Muscle of back (tissue), 3 donors: ENCODE measurements at regions not wholly inside any gene's neighbourhood (a gene's known extent, or its start where the extent isn't known, plus 50 kb on each side); places are given as distances from the start of the nearest gene placed in this dataset.

Experiments used
- DNase-seq, 3 donors: peaks; one replicate each; pipeline versions ENCODE4 v3.0.0 to v3.0.0-alpha.2; 2013

DNA sequence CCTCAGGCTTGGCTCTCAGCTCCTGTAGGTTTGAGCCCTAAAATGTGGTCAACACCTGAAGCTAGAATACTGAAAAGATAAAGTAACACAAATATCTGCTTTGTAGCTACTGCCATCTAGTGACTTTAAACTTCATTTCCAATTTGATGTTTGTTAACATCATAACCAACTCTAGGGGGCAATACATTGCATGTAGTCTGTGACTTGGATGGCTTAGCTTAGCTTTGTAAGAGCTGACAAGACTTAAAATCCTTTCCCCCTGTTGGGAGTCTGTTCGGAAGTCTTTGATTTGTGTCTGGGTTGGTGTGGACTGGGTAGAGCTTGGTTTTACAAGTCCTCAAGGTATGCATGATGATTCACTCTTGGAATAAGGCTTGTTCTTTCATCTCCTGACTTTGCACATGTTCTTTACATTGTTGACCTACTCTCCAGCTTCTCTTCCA is 51.7 kb downstream of the SCN11A start:
- DNase-seq: peak; percentile 6 to 43 (median 41)

DNA sequence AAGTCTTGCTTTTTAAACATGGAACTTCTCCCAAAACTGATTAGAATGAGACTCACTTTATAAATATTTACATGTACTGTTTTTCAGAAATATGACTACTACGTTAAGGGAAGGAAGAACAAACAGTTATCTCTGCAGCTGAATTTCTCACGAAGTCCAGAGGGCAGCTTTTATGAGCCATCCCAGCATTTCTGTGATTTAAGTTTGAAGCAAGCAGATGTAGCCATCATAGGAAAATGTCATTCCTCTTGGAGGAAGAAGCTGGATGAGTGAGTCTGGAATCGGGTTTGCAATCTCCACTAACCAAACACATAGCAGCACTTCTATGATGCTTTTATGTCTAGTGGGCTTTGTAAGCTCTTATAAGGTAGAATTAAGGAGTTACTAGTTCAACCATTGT is 53.7 kb downstream of the SCN11A start:
- DNase-seq: no peak

DNA sequence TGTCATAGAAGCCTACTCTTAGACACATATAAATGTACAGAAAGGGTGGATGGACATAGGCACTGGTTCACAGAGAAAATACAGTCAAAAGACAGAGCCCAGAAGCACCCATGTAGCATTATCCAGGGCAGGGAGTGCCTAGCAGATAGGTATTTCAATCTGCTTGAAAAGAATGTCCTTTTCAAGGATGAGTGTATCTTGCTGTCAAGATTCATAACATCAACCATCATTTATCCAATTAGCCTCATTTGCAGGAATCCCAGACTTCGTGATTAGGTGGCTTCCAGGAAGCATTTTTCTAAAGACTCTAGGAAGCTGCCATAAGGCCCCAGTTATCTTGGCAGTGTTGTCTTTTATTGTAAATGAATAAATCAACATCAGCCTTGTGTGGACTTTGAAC is 55.6 kb downstream of the SCN11A start:
- DNase-seq: no peak

DNA sequence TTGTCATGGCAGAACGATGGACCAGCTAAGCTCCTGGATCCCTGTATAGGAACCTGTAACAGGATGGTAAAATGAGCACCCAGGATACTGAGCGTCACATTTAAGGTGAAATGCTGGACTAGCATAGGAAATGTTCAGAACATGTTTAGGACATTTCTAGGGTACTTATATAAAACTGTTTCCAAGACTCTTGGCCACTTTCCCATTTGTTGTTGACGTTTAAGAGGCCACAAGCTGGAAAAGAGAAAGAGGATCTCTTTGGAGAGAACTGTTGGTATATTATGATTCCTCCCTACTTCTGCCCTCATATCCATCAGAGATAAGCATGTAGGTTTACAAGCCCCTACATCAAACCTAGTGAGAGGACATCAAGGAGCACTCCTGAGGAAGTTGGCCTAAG is 57.5 kb downstream of the SCN11A start:
- no peak for DNase-seq

DNA sequence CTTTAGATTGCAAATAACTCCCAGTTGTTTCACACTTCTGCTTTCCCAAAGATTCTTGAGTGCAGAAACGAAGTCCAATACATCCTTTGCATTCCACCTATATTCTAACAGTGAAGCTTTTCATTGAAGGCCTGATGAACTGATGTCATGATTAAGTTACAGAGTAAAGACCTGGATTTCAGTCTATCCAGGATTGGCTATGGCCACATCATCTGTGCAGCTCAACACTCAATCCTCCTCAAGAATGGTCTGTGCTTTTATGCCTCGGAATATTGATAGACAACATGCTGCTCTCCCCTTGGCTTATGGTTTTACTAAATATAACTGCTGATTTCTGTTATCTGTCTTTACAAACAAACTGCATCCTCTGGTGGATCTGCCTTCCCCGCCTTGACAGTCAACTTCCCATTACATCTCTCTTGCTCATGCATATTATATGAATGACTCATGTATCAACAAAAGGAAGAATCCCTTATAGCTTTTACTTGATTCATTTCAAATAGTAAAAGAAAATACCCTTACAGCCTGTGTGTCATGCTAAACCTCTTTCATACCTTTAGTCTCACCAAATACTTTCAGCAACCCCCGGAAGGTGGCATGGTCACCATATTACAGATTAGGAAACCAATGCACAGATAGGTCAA is 59.5 kb downstream of the SCN11A start:
- peak in 1 of 3 donors; percentile 63 for DNase-seq

DNA sequence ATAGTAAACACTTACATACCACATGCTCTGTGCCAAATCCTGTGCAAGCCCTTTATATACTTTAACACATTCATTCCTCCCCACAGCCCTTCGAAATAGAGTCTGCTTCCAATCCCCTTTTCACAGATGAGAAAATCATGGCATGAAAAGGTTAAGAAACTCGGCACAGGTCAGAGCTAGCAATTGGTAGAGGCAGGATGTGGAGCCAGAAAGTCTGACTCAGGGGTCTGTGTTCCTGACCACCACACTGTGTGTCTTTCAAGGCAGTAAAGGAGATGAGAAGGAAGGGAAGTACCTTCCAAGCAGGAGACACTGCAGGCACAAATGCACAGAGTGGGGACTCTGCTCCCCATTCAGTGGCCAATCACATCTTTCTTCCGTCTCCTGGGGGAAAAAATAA is 61.1 kb downstream of the SCN11A start:
- DNase-seq: no peak

DNA sequence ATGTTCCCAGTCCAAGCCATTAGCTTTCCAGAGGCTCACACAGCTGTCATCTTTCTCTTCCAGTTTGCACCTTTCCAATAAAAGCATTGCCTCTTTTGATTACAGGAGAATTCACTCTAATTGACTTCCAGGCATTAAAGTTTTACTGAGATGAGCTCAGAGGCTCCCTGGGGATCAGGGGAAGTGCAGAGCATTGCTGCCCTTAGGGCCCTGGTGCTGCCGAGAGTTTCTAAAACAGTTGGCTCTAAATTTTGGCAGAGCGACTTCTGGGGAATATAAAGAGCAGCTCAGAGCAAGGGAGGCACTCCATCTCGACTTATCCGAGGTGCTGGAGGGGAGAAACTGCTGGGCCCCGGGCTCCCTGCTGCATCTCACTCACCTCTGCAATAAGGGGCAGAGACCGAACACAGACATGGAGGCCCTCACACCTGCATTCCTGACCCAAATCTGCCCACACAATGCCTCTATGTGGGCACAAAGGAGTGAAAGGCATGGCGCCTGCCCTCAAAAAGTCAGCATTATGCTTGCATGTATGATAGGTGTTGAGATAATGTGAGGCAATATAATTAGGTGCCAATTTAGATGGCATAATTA is 61.7 kb downstream of the SCN11A start:
- DNase-seq: no peak

DNA sequence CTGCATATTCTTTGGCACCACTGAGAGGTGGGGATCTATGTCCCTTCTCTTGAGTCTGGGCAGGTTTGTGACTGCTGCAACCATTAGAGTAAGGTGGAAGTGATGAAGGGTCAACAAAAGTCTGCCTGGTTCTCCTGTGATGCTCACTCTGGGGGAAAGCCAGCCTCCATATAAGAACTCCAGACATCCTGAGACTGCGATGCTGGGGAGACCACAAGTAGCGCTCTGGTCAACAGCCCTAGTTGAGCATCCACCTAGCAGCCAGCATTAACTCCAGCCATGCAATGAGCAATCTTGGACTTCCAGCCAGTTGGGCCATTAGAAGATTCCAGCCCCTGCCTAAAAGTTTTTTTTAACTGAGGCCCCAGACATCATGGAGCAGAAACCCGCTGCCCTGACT is 62.8 kb downstream of the SCN11A start:
- DNase-seq: no peak

DNA sequence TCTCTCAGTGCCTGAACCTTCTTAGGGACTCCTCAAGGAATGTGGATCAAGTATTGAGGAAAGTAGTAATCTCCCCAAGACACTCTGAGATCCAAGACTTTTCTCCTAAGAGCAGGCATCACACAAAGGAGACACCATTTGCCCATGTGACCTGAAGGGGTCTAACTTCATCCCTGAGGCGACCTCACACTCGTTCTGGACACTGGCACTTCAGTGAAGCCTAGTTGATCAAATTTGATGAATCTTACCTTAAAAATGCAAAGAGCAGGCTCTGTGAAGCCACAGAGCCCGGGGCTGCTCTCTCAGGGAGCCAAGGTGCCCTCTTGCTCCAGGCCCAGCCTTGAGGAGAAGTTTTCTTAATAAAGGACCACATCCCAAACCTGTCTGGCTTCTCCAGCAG is 64.3 kb downstream of the SCN11A start:
- DNase-seq: no peak

DNA sequence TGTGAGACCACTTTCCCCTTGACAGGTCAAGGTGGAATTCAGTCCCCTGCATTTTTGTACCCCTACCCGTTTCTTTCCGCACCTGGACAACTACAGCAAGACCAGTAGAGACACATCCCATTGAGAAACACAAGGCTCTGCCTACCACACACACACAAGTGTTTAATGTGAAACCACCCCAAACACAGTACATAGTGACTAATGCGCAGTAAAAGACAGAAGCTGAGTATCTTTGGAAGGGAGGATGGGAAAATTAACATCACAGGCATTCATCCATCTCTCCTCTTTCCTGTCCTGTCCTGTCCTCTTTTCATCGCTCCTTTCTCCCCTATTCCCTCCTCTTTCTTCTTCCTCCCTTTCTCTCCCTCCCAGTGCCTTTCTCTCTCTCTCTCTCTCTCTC is 64.8 kb downstream of the SCN11A start:
- no peak for DNase-seq

DNA sequence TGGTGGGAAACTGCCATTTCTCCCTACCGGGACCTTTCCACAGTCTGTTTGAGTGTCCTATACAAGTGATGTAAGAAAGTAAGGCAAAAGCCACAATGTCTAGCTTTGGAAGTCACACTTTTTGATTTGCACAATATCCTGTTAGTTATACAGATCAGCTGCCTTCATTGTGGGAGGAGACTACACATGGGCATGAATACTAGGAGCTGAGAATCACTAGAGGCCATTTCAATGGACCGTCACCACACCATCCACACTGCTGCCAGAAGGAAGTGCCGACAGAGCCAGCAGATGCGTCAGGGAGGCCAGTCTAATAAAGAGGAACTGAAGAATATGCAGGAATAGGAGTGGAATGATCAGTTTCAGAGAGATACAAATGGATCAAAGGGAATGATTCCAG is 65.8 kb downstream of the SCN11A start:
- DNase-seq: no peak

DNA sequence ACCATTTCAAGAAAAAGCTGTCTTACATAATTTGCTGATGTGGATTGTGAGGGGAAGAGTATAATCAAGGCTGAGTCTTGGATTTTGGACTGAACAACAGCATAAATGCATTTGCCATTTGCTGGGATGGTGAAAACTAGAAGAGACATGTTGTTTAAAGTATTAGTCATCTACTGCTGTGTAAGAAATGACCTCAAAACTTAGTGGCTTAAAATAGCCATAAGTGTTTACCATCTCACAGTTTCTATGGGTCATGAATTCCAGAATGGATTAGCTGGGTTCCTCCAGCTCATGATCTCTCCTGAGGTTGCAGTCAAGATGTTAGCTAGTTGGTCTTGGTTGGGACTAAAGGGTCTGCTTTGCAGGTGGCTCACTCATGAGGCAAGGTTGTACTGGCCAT is 66.2 kb downstream of the SCN11A start:
- DNase-seq: peak in 1 of 3 donors; percentile 16

DNA sequence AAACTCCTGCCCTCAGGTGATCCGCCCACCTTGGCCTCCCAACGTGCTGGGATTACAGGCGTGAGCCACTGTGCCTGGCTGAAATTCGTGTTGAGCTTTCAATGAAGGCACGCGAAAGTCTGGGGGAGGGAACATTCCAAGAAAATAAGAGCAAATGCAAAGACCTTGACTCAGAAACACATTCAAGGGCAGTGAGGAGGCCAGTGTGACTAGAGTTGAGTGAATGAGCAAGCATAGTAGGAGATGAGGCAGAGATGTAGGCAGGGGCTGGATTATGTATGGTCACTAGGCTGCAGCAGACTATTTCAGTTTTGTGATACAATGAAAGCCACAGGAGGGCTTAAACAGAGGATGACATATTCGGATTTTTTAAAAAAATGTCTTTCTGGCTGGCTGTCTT is 67.0 kb downstream of the SCN11A start:
- DNase-seq: no peak

DNA sequence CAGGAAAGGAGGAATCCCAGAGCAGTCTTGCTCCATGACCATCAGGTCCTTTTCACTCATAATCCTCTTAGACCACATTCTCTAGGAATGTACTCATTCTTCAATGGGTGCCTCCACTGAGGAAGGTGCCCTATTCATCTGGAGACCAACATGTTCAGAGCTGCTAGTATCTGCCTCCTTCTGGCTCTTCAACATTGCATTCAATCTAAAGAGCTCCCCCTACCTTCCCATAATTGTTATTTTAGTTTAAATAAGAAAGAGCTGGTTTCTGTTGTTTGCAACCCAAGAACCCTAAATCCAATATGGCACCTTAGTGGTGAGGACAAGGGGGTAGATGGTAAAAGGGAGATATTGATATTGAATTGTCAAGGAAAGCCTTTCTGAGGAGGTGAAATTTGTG is 67.6 kb downstream of the SCN11A start:
- DNase-seq: no peak

DNA sequence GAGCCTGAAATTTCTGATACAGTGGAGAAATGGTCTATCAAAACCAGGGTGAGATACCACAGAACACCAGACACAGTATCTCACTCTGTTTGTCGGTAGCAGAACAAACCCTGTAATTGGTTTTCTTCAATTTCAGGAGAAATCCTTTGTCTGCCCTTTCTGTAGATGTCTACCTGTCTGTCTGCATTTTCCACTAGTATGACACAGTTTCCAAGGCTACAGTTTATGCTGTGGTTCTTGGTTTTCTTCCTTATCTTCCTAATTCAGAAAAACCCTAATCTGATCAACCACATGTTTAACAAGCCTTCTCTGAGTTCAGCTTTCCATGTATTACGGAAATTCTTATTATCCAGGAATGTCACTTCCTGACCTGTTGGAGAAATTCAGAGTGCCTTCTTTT is 70.8 kb downstream of the SCN11A start:
- no peak for DNase-seq

DNA sequence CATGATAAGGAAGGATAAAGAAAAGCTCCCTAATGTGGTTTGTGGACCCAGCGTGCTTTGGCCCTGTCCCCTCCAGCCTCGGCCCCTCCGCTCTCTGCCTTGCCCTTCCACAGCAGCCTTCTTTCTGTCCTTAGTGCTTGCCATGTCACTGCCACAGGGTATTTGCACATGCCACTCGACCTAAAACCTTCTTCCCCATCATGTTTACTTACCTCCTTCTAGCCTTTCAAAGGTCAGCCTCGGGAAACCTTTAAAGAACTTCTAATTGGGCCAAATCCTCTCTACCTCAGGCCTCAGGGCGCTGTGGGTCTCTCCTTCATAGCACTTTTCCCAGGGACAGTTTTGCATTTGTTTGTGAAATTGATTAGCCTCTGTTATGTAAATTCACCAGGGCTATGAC is 73.0 kb downstream of the SCN11A start:
- no peak for DNase-seq

DNA sequence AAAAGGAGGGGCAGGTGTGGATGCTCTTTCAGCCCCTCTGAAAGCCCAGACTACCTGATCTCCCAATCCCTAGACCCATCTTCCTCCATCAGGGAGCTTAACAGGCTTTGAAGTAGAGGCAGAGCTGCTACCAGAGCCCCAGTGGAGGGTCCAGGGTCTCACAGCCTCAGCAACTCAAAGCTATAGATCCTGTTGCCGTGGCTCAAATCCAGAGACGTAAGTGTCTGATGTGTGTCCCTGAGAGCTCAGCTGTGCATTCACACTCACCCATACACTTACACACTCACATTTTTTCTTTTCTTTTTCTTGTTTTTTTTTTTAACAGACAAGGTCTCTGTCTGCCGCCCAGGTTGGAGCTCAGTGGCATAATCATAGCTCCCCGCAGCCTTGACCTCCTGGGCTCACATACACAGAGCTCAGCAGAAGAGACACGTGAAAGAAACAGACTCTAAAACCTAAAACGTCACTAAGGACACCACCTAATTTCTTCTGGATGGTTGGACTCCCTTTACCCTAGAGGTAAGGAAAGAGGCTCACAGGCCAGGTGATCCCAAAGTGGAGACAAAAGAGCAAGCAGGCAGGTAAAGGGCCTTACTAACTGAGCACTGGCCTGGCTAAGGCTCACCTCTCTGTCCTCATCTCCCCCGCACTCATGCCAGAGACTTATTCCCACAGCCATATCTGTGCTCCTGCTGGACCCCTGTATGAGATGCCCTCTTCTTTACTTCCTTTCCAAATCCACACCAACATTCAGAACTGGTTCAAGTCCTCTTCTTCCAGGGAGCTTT is 80.7 kb downstream of the SCN11A start:
- DNase-seq: no peak

DNA sequence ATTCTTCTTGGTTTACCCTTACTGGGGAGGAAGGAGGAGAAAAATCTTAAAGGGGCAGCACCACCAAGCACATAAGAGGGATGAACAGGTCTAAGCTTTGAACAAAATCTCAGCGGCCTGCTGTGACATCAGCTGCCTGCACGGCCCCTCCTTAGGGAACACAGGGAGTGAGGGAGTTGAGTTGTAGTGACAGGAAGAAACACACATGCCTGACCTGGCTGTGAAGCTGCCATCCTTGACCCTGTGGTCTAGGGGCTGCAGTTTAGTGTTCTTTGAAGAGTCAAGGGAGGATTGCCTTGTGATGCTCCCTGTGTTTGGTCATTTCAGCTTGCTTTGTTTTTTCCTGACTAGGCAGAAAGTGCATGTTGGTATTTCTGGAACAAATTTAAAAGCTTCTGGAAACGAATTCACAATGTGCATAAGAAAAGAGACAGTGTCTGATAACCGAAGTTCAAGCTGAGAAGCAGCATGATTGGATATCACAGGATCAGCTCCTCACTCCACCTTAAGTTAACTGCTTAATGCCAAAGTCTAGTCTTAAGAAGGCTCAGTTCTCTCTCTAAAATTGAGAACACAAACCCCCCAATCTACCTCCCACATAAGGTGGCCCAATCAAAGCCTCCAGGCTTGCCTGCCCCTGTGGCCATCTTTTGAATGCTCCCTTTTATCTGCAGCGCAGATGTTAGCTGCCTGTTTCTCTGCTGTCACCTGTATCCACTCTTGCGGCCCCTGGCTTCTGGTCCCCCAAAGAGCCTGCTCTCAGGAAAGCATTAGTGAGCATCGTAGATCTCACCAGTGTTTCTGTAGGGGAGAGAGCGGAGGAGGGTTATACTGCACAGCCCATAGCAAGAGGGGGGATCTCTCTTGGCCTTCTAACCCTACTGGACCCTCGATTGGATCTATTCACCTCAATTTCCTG is 82.2 kb downstream of the SCN11A start:
- no peak for DNase-seq

DNA sequence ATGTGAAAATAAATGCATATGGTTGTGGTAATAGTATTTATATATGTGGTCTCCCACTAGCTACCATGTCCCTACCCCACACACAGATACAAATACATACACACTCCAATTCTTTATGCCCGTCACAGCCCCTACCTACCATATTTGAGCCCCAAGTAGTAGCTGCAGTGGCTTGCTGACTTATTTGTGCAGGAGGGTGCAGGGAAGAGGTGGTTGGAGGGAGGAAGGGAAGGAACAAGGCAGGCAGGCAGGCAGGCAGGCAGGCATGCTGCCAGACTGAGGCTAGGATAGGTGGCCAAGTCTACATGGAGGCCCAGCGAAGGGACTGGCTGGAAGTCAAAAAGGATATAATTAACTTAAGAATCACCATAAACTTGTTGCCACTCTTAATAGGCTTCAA is 82.9 kb downstream of the SCN11A start:
- DNase-seq: no peak

DNA sequence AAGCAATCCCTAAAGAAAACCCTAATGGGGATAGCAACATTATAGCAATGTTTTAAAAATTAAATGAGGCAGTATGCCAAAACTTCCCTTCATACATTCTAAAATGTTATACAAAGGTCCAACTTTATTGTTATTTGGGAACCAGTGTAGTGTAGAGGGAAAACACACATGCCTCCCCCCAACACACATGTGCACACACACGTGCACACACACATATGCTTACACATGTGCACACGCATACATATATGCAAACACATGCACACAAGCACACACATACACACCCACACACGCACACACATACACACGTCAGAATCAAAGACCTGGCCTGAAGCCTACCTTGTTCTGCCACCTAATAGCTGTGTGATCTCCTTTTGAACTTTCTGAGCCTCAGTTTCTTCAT is 83.3 kb downstream of the SCN11A start:
- no peak for DNase-seq

DNA sequence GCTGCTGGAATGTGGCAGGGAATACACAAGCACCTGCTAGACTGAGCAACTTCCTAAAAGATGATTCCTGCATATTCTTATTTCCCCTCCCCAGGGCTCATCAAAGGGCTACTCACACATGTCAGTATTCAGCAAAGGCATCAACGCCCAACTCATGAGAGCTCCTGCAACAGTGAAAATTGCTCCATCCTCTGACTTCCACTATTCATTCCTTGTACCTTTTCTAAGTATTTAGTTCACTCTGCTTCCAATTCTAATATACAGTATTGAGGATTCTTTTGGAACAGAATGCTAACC is 84.1 kb downstream of the SCN11A start:
- no peak for DNase-seq
